DMS53 treated with DMSO at 0.1 percent for 48 hours (cell line): ENCODE measurements at regions not wholly inside any gene's neighbourhood (a gene's known extent, or its start where the extent isn't known, plus 50 kb on each side); places are given as distances from the start of the nearest gene placed in this dataset.
"Not testable (repeated sequence)": the region's sequence is repeated elsewhere in the genome, so short reads cannot be mapped to it uniquely, and the experiment has no call there.

Experiments
- DNase-seq: peaks from one replicate; lab custom pipeline; 2025; ENCODE audit not compliant: unreplicated experiment; lab: John Stamatoyannopoulos, UW

DNA sequence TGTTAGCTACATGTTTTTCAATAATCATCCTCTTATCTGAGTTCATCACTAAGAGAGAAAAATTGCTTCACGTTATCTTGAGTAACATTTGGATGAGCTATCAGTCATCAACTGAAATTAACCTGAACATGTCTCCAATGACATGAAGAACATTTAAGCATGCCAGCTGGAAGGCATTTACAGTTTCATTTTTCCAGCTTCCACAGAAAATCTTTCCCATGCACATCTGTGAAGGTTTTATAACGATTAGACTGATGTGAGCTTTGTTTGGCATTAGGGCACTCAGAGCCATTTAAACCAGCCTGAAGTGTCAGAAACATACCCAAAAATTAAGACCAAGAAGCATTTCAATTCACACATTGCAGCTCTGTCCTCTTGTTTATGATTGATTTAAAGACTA is 235.8 kb upstream of the ARHGEF26 start:
- DNase-seq = no peak

DNA sequence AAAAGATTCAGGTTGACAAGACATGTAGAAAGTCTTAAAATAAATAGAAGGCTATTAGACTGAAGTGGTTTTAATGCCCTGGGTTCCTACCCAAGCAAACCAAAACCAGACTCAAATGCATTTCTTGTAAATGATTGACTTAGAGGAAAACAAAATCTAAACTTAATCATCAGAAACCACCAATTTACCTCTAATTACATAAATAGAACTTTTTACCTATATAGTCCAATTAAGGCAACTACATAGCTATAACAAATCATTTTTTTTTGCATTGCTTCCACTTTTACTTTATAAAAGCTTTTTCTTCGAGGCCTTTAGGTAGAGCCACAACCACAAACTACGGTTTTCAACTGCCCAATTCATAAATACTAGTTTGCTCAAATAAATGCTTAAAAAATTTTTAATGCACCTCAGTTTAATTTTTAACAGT is 231.3 kb upstream of the ARHGEF26 start:
- no peak for DNase-seq

DNA sequence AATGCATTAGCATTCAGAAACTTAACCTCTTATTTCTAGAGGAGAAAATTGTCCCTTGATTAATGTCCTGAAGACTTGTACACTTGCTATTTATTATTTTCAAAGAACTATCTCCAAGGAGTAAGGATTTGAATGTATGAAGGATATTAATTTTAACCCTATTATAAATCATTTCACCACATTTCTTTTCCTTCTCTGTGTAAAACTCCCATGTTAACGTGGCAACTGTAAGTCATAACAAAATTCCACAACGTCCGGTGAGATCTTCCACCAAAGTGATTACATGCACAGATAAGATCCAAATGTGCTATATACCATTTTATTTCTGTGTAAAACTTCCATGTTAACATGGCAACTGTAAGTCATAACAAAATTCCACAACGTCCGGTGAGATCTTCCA is 229.1 kb upstream of the ARHGEF26 start:
- no peak for DNase-seq

DNA sequence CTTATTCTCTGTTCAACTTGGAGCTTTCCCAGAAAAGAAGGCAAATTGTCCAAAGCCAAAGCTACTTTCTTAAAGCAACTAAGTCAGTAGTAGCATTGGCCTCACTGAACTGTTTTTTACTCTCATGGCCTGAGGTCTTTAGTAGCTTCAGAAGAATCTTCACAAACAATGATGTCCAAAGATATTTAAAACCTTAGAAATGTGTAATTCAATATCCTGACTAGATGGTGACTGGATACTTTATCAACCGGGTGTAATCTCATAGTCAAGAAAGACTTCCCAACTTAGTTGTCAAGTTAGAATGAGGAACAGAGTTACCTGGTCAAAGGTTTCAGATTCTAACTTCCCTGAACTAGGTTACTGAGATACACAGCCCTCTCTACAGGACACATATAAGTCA is 226.3 kb upstream of the ARHGEF26 start:
- DNase-seq = no peak

DNA sequence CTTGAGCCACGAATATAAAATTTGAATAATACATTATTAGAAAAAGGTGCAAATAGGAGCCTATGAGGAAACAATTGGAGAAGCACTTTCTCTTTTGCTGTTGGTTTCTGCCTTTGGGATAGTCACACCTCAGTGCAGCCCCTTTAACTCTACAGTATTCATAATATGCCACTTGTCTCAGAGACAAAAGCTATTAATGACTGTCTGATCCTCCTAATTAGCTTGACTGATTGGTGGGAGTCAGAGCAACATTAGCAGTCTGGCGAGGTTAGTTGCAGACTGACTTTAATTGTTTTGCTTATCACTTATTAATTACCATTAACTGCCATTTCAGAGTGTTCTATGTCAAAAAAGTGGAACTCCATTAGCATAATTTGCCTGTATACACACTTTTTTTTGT is 225.0 kb upstream of the ARHGEF26 start:
- DNase-seq = no peak

DNA sequence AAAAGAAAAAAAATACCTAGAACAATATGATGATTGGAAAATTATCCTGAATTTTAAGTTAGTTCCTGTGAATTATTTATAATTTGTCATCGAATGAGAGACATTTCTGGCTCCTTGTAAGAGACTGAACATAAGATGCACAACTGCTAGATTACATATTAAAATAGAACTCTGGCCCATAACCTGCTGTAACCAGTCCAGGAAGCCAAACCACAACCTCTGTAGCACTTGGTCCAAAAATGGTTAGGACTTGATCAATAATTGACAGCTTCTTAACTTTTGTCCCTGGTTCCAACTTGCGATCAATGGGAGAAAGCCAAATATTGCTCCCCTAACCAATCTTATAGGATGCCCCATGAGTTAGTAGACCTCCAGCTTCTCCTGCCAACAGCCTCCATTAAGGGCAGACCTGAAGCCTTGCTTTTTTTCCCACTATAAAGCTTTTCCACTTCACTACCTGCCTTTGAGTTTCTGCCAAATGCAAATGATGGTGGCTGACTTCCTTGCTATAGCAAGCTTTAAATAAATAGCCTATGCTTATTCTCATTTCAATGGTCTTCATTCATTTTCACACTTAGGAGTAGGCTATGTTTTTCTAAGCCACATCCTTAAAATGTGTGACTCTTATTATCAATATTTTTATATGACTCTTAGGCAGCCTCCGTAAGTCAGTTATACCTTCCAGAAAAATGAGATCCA is 224.0 kb upstream of the ARHGEF26 start:
- no peak for DNase-seq

DNA sequence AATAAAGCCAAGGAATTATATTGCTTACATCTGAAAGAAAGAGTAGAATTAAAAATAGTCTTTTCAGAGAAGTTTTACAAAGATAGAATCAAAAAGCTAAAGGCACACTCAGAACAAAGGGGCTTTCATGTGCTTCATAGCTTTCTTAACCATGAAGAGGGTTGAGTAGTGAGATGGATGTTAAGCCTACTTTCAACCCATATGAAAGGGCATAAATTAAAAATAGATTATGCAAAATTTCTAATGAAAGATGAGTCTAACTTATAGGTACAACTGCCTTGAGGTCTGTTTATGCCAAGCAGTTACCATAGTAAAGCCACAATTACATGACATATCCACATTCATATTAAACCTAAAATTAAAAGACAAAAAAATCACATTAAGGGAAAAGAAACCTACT is 223.3 kb upstream of the ARHGEF26 start:
- no peak for DNase-seq

DNA sequence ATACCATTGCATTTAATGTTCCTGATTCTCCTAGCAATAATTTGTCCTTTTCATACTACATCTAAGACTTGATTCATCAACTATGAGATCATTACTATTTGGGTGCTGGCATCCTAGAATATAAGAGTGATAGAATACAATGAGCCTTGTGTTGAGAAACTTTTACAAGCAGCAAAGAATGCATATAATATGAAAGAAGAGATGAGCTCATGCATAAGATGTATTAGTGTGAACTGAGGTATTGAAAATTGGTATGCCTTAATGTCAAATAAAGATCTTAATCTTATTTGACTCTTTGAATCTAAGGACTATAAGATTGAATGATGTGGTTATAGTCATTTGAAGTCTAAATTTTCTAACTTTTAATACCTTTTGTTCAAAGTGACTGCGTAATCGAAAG is 220.0 kb upstream of the ARHGEF26 start:
- no peak for DNase-seq

DNA sequence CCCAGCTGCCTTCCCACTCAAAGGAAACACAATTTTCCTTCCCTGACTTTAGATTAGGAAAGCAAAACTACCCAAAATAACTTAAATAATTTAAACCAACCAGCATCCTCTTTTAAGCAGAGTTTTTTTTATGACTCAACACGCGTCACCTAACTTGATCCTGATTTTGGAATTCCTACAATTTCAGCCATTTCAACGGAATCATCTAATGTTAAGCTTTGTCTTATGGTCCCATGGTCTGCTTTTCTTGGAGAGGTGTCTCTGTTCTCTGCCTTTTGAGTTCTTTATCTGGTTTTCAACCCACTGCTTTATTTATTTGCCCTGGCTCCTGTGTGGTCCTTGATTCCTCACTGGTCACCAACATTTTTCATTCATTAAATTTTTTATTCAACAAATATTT is 219.2 kb upstream of the ARHGEF26 start:
- DNase-seq = no peak

DNA sequence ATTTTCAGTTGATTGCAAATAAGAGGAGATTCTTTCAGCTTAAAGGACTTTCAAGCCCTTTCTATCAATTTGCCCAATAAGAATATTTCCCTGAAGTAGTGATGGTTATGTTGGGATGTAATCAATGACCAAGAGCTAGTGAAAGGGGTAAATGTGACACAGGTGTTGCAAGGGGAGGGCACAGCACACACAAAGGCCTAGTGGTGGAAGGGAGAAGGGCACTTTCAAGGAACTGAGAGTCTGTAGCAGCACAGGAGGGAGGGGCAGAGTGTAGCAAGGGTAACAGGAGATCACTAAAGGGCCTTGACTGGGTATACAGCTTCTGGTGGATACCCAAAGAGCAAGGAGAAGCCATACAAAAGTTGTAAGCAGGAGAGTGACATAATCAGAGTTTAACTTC is 217.8 kb upstream of the ARHGEF26 start:
- DNase-seq = no peak

DNA sequence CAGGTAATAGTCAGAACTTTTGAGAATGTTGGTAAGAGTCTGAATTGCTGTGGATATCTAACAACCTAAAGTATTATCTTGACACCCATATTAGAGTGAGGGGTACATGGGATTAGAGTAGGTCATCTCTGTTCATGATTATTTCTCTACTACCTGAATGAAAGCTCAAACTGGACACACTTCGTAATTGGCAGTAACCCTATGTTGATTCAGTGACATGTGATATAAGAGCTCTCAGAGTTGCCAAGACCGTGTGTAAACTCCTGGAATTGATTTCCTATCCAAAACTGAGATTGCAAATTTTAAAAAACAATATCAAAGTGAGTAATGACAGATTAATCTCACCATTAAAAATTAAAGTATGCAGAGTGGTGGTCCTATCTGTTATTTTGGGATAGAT is 214.8 kb upstream of the ARHGEF26 start:
- no peak for DNase-seq

DNA sequence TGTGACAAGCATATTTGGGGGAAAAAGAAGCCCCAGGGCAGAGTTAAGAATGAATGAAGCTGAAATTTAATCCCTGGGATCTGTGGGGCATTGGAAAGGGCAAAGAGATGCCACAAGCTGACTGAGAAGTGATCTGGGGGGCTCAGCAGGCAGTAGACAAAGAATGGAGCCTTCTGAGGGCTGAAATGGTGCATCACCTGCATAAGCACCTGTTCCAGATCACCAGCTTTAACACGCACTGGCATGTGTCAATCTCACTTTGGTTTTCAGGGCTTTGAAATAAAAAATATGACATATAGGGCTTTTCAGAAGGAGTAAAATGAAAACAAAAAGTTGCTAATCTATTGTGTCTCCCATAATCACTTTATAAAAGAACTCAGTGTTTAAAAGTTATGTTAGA is 210.8 kb upstream of the ARHGEF26 start:
- no peak for DNase-seq

DNA sequence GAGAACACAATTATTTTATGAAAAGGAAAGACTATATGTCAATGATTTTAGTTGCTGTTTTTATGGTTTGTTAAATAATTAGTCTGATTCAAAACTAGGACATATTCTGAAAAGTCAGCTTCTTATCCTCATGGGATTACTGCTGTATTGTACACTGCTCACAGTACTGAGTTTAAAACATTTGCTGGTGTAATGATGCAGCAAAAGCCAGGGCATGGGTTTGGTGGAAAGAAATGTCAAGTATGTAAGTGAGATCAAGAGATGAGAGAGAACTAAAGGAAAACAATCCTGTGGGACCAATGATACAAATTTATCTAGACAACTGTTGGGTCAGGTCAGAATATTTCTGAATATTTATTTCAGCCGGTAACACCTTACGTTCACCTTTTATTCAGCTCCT is 210.1 kb upstream of the ARHGEF26 start:
- no peak for DNase-seq

DNA sequence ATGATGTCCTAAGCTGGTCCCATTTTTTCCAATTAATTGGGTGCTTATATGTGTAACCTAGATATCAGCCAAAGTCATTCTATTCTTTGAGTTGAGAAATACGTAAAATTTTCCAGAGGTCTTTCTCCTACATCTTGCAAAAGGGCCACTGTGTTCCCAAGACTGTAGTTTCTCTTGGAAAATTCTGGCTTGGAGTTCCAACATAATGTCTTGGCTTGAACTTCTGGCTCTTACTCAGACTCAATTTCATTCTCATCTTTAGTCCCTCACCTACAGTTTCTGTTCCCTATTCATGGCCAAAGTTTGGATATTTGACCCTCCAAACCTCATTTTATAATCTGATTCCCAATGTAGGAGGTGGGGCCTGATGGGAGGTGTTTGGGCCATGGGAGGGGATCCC is 201.4 kb upstream of the ARHGEF26 start:
- DNase-seq = no peak

DNA sequence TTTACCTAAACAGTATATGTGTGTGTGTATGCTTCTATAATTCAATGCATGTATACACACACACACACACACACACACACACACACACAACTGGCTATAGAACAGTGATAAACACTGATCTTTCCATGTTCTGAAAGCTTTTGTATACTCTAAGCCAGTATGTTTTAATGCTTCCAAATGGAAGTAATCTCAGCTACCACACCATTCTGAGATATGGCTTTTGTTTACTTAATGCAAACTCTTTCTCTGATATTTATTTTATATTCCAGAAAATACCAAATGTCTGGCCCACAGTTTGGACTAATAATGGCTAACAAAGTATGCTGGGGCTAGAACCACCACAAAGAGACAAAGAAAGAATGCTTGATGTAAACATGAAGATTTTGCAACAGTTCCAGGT is 199.4 kb upstream of the ARHGEF26 start:
- no peak for DNase-seq

DNA sequence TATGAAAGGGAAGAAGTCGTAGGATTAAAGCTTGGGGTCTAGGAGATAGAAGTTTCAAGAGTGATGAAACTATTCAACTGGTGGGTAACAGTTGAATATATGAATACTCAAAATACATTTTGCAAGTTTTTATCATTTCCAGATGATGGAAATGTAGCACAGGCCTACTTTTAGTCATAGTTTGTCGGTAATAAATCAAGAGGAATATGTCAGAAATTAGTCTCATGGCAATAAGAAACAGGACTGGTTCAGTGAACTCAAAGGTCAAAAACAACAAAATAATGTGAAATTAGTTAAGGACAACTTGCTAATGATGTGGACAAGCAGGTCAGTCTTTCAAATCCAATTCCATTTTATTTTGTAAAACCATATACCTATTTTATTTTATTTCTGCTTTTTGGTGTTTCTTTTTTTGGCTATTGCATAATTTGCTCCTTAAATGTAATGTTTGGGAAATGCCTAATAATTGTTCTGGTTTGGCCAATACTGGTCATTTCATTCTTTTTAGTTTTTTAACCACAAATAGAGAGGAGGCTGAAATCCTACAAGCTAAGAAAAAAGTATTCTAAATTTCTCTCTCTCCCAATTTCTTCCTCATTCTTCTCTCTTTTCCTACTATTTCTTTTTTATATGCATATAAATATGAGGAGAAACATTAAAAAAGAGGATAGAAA is 195.2 kb upstream of the ARHGEF26 start:
- DNase-seq = no peak

DNA sequence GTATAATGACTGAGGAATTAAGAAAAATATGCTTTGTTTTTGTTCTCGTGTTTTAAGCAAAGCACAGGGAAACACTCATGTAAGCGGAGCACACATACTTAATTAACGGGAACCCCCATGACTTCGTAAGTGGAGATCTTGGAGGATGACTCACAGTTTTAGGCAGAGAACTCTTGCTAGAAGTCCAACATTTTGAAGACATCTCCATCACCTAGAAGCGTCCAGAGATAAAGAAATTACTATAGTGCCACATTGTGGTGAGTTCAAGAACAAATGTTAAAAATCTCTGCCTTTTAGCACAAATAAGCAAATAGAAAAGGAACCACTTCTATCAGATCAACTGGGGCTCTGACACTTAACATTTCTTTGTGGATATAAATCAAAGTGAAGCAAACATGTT is 194.1 kb upstream of the ARHGEF26 start:
- peak; percentile 7 for DNase-seq

DNA sequence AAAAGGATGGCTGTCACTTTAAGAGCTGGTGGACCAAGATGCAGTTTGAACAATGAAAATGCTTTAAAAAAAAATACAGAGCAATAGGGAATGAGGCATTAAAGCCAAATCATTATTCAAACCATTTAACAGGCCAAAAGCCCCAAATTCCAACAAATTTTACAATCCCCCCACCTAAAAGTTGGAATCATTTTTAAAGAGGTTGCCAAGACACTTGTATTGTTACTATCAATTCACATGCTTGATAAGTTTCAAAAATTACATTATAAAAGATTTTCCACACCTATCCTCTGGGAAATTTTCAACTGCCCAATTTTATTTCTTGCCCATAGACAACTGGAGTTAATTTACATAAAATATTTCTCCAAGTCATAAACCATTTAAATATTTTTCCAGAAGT is 192.3 kb upstream of the ARHGEF26 start:
- DNase-seq = no peak

DNA sequence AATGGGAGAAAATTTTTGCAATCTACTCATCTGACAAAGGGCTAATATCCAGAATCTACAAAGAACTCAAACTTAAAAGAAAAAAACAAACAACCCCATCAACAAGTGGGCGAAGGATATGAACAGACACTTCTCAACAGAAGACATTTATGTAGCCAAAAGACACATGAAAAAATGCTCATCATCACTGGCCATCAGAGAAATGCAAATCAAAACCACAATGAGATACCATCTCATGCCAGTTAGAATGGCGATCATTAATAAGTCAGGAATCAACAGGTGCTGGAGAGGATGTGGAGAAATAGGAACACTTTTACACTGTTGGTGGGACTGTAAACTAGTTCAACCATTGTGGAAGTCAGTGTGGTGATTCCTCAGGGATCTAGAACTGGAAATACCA is 187.7 kb upstream of the ARHGEF26 start:
- not testable (repeated sequence) for DNase-seq

DNA sequence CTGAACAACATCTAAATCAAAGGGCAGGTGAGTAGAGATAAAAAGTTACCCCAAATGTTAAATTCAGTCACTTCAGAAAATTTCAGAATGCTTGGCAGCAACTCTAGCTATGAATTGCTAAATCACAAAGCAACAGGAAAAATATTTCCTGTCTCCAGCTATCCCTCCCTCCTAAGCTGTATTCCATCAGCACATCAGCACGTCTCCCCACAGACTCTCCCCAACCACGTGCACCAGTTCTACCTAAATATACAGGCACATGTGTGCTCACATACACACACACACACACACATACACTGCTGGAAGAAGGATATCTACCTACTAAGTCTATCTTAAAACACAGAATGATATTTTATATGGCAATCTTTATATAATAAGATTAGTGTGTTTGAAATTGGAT is 177.1 kb upstream of the ARHGEF26 start:
- no peak for DNase-seq

DNA sequence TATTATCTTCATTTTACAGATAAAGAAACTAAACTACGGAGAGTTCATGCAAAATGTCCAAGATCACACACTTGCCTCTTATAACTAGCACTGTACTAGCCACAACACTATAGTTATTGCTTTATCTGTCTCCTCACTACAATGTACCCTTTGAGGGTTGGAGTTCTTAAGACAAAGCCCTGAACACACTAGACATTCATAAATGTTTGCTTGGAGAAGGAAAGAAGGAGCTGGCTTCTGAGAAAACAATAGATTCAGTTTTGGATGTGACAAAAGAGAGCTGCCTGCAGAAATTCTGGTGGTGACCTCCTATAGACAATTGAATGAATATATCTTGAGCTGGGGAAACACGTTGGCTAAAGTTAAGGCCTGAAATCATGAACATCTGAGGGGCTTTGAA is 169.9 kb upstream of the ARHGEF26 start:
- DNase-seq = no peak

DNA sequence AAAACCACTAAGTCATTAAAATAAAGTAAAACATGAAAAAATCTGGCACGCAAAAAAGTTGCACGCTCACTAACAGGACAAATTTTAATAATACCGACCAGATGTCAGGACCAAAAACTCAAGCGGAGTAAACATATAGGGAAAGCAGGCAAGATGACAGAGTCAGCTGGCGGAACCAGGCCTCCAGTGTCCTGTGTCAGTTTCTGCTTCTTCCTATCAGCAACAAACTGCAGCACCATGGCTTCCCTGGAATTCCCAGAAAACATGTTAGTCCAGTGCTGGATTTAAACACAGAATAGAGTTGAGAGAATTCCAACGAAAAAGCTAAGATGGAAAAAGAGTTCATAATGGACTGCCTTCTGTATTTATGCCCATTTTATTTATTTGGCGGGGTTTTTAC is 169.1 kb upstream of the ARHGEF26 start:
- no peak for DNase-seq

DNA sequence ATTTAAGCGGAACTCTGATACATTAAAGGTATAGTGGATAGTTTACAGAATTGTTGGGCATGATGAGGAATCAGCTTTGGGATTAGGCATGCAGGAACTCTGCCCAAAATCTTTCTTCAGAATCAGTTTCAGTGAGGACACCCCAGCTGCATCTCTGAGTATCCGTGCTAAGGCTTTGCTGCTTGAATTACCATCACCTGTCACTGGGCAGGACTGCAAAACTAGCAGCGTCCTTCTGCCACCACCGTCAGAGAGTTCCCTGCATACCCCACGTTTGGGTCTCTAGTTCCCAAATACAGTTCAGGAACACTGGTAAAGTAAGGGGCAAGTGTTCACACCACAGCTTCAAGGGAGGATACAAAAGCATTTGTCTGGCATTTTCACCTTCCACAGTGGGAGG is 164.6 kb upstream of the ARHGEF26 start:
- DNase-seq = no peak
